Skeletal muscle satellite cell (primary cell): ENCODE measurements at regions not wholly inside any gene's neighbourhood (a gene's known extent, or its start where the extent isn't known, plus 50 kb on each side); places are given as distances from the start of the nearest gene placed in this dataset.
"Not testable (repeated sequence)": the region's sequence is repeated elsewhere in the genome, so short reads cannot be mapped to it uniquely, and the experiment has no call there.

Experiments used
- H3K27me3 ChIP-seq: 2 replicates; pipeline ENCODE4 v1.7.0; 2013; ENCODE audit warnings: low read length; ENCODE audit not compliant: control insufficient read depth, insufficient read depth
- H3K36me3 ChIP-seq: 2 replicates; pipeline ENCODE4 v1.7.0; 2013; ENCODE audit warnings: mild to moderate bottlenecking, control low read depth, low read length; ENCODE audit not compliant: insufficient read depth
- H3K4me1 ChIP-seq: 2 replicates; pipeline ENCODE4 v1.7.0; 2013; ENCODE audit warnings: low read length; ENCODE audit not compliant: control insufficient read depth, insufficient read depth
- H3K4me2 ChIP-seq: 2 replicates; pipeline ENCODE4 v1.7.0; 2013; ENCODE audit warnings: mild to moderate bottlenecking, low read length
- H3K4me3 ChIP-seq: 2 replicates; pipeline ENCODE4 v1.7.0; 2013; ENCODE audit warnings: low read length
- H3K9ac ChIP-seq: 2 replicates; pipeline ENCODE4 v1.7.0; 2013; ENCODE audit warnings: mild to moderate bottlenecking, low read depth, low read length, moderate library complexity
- H3K9me3 ChIP-seq: replicated peaks from 2 replicates; pipeline ENCODE4 v1.7.0; 2013; ENCODE audit warnings: mild to moderate bottlenecking, control low read depth, low read length

- no peaks in the 10 kb centered on the region for H3K4me1 ChIP-seq
- H3K9ac ChIP-seq: no peak overlapping the region
Measured at GRCh38 chr10:2340831-2341647, 603.7 kb upstream of the ADARB2 start.

DNA sequence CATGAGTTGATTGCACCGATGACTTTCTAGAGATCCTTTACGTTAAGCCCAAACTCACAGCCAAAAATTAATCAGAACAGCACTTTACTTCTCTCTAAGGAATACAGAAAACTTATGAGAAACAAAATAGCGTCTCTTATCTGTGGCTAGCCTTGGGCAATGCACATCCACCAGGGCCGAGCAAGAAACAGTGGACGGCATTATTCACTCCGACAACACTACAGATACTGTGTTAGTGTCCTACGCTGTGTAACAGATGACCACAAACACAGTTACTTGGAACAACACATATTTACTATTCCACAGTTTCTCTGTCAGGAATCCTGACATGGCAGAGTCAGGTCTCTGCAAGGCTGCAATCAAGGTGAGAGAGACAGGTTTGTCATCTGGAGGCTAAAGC, 598.3 kb upstream of the ADARB2 start:
- H3K27me3 ChIP-seq: no peaks in the 10 kb centered on the region
- no peaks in the 10 kb centered on the region for H3K4me1 ChIP-seq
- H3K36me3 ChIP-seq: no peaks in the 10 kb centered on the region
- no peak overlapping the region for H3K9ac ChIP-seq
- H3K4me3 ChIP-seq: no peak overlapping the region
- H3K4me2 ChIP-seq: no peak overlapping the region
- peaks cover 12% of the 10 kb centered on the region for H3K9me3 ChIP-seq

More at GRCh38 chr10:2340831-2341647, 603.7 kb upstream of the ADARB2 start:
- H3K27me3 ChIP-seq: no peaks in the 10 kb centered on the region
- H3K36me3 ChIP-seq: no peaks in the 10 kb centered on the region
- H3K4me3 ChIP-seq: no peak overlapping the region
- H3K9me3 ChIP-seq: peaks cover 3% of the 10 kb centered on the region
- no peak overlapping the region for H3K4me2 ChIP-seq

GRCh38 chr10:2334575-2334974, 597.2 kb upstream of the ADARB2 start:
- Histone ChIP-seq H3K9ac (no peak overlapping the region), H3K4me1 (no peaks in the 10 kb centered on the region), H3K4me3 (no peak overlapping the region), H3K9me3 (peaks cover 12% of the 10 kb centered on the region), H3K36me3 (no peaks in the 10 kb centered on the region), H3K27me3 (no peaks in the 10 kb centered on the region), H3K4me2 (no peak overlapping the region)

GRCh38 chr10:2329082-2329481, 591.8 kb upstream of the ADARB2 start:
- peaks cover 3% of the 10 kb centered on the region for H3K9me3 ChIP-seq
- H3K36me3 ChIP-seq: no peaks in the 10 kb centered on the region
- no peak overlapping the region for H3K4me2 ChIP-seq
- no peak overlapping the region for H3K4me3 ChIP-seq
- H3K27me3 ChIP-seq: no peaks in the 10 kb centered on the region
- H3K4me1 ChIP-seq: no peaks in the 10 kb centered on the region
- H3K9ac ChIP-seq: no peak overlapping the region

- Histone ChIP-seq H3K4me1 (no peaks in the 10 kb centered on the region), H3K36me3 (no peaks in the 10 kb centered on the region), H3K9ac (no peak overlapping the region), H3K27me3 (no peaks in the 10 kb centered on the region), H3K4me3 (no peak overlapping the region), H3K4me2 (no peak overlapping the region), H3K9me3 (no peaks in the 10 kb centered on the region)
Measured at GRCh38 chr10:2326411-2326810, 589.1 kb upstream of the ADARB2 start.

DNA sequence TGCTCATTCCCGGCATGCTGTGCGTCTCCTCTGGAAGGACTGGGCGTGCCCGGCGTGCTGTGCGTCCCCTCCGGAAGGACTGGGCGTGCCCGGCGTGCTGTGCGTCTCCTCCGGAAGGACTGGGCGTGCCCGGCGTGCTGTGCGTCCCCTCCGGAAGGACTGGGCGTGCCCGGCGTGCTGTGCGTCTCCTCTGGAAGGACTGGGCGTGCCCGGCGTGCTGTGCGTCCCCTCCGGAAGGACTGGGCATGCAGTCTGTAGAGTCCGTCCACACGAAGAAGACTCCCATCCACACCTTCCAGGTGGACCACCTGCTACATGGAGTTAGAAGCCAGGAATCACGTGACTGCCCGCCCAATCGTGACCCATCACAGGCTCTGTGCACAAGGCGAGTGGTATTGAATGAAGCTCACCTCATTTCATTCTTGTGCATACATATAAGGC, 577.7 kb upstream of the ADARB2 start:
- not testable (repeated sequence) for H3K36me3 ChIP-seq, H3K27me3 ChIP-seq, H3K9ac ChIP-seq, H3K4me2 ChIP-seq, H3K4me1 ChIP-seq, H3K4me3 ChIP-seq
- H3K9me3 ChIP-seq: peaks cover 11% of the 10 kb centered on the region

GRCh38 chr10:2306081-2306480, 568.8 kb upstream of the ADARB2 start:
- Histone ChIP-seq H3K4me2 (no peak overlapping the region), H3K4me3 (no peak overlapping the region), H3K9me3 (peaks cover 12% of the 10 kb centered on the region), H3K9ac (no peak overlapping the region), H3K27me3 (no peaks in the 10 kb centered on the region), H3K36me3 (no peaks in the 10 kb centered on the region), H3K4me1 (no peaks in the 10 kb centered on the region)

DNA sequence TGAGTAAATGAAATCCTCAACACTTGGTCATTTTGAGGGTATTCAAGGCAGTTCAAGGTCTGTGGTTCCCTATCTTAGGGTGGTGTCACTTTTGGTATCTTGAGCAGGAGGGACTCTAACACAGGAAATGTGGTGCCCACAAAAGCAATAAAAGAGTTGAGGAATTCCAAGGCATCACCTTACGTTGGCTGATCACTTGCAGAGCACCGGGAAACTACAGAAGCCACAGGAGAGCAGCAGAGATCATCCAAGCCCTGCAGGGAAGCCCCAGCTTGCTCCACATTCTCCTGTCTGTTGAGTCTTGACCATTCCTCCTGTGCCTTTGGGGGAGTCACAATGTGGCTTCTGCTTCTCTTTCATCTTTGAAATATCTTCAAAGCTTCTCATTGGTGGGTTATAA, 565.8 kb upstream of the ADARB2 start:
- H3K4me1 ChIP-seq: no peaks in the 10 kb centered on the region
- no peak overlapping the region for H3K9ac ChIP-seq
- no peak overlapping the region for H3K4me3 ChIP-seq
- H3K9me3 ChIP-seq: peaks cover 26% of the 10 kb centered on the region
- H3K36me3 ChIP-seq: no peaks in the 10 kb centered on the region
- H3K27me3 ChIP-seq: no peaks in the 10 kb centered on the region
- H3K4me2 ChIP-seq: no peak overlapping the region

GRCh38 chr10:2301227-2301626, 563.9 kb upstream of the ADARB2 start:
- H3K27me3 ChIP-seq: no peaks in the 10 kb centered on the region
- no peaks in the 10 kb centered on the region for H3K4me1 ChIP-seq
- H3K9ac ChIP-seq: no peak overlapping the region
- no peaks in the 10 kb centered on the region for H3K36me3 ChIP-seq
- H3K4me3 ChIP-seq: no peak overlapping the region
- peaks cover 26% of the 10 kb centered on the region for H3K9me3 ChIP-seq
- H3K4me2 ChIP-seq: no peak overlapping the region

- H3K36me3 ChIP-seq: no peaks in the 10 kb centered on the region
- no peak overlapping the region for H3K4me2 ChIP-seq
- H3K9me3 ChIP-seq: peaks cover 30% of the 10 kb centered on the region
- no peaks in the 10 kb centered on the region for H3K4me1 ChIP-seq
- no peak overlapping the region for H3K4me3 ChIP-seq
- H3K27me3 ChIP-seq: no peaks in the 10 kb centered on the region
- no peak overlapping the region for H3K9ac ChIP-seq
Measured at GRCh38 chr10:2300231-2300630, 562.9 kb upstream of the ADARB2 start.

GRCh38 chr10:2296179-2296891, 559.0 kb upstream of the ADARB2 start:
- H3K9me3 ChIP-seq: peaks cover 24% of the 10 kb centered on the region
- no peaks in the 10 kb centered on the region for H3K36me3 ChIP-seq
- H3K4me2 ChIP-seq: no peak overlapping the region
- H3K9ac ChIP-seq: no peak overlapping the region
- H3K27me3 ChIP-seq: no peaks in the 10 kb centered on the region
- no peak overlapping the region for H3K4me3 ChIP-seq
- no peaks in the 10 kb centered on the region for H3K4me1 ChIP-seq

- peaks cover 22% of the 10 kb centered on the region for H3K9me3 ChIP-seq
- H3K9ac ChIP-seq: no peak overlapping the region
- no peaks in the 10 kb centered on the region for H3K4me1 ChIP-seq
- no peaks in the 10 kb centered on the region for H3K27me3 ChIP-seq
- H3K36me3 ChIP-seq: no peaks in the 10 kb centered on the region
- no peak overlapping the region for H3K4me3 ChIP-seq
- H3K4me2 ChIP-seq: no peak overlapping the region
Measured at GRCh38 chr10:2294739-2295138, 557.4 kb upstream of the ADARB2 start.
